ENCODE measurements at regions not wholly inside any gene's neighbourhood (a gene's known extent, or its start where the extent isn't known, plus 50 kb on each side); places are given as distances from the start of the nearest gene placed in this dataset.

DNA sequence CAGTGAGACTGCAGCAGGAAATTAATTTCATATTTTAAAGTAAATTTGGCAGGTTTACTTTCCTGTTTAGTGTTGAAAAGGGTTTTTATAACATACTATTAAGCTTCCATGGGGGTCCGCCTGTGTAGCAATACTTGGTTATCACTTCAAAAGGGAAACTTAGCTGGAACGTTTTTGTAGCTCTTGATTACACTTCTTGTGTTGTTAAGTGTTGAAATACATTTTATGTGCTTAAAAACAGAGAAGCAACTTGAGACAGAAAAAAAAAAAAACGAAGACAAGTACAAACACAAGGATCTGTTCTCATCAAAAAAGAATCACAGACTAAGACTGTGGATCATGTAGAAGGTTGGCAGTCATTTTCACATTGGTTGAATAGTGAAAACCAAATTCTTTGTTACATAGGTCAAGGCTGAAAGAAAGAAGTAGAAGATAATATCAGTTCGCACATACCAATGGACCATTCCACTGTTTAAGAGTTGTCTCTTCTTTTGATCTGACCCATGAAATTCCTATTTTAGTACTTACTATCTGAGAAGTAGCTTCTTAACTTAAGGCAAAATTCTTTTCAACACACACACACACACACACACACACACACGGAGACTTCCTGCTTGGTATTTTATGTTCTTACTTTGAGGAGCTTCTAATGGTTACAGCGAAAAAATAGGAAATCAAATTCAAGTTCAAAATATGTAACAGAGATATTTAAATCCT lies 113.9 kb upstream of the SLC35B3 start:
- Histone ChIP-seq H2BK20ac (ENCODE audit: low read depth, low read length, poor library complexity, severe bottlenecking) (no peak overlapping the region), H3K4me2 (ENCODE audit: insufficient read depth, insufficient read length, low read length) (no peak overlapping the region), H2AK5ac (ENCODE audit: insufficient read length, low read length) (no peak overlapping the region), H3K4me1 (ENCODE audit: insufficient read depth, low read length) (no peaks in the 10 kb centered on the region; the same call in 1 of the 2 replicates), H3K79me1 (ENCODE audit: insufficient read depth, low read depth, low read length, poor library complexity, severe bottlenecking) (no peaks in the 10 kb centered on the region), H3K27ac (ENCODE audit: insufficient read length, low read depth, low read length) (no peak overlapping the region), H3K9ac (ENCODE audit: extremely low read depth, insufficient read length, low read length) (no peak overlapping the region), H4K8ac (replicated peaks; ENCODE audit: insufficient read length, low read depth, low read length) (no peak overlapping the region), H3K4ac (ENCODE audit: low read depth, low read length) (no peak overlapping the region), H3K9me3 (ENCODE audit: control insufficient read depth, low read depth, low read length) (no peaks in the 10 kb centered on the region), H3T11ph (ENCODE audit: low read length) (no peak overlapping the region), H3K23me2 (ENCODE audit: insufficient read length, low read depth, low read length, poor library complexity, severe bottlenecking) (no peaks in the 10 kb centered on the region), H2AFZ (ENCODE audit: low read length) (no peak overlapping the region), H3K56ac (ENCODE audit: insufficient read length, low read depth, low read length) (no peak overlapping the region), H2BK120ac (ENCODE audit: low read depth, low read length, poor library complexity, severe bottlenecking) (no peak overlapping the region), H4K91ac (ENCODE audit: insufficient read length, low read depth, low read length) (no peak overlapping the region), H2BK5ac (ENCODE audit: insufficient read length, low read length) (no peak overlapping the region), H2BK15ac (ENCODE audit: low read depth, low read length) (no peak overlapping the region), H4K5ac (ENCODE audit: insufficient read length, low read depth, low read length) (no peak overlapping the region), H3K27me3 (ENCODE audit: insufficient read depth, low read length) (no peaks in the 10 kb centered on the region), H2BK12ac (ENCODE audit: insufficient read length, low read depth, low read length) (no peak overlapping the region), H3K23ac (ENCODE audit: insufficient read length, low read depth, low read length) (no peak overlapping the region), H3K79me2 (ENCODE audit: insufficient read depth, low read length) (no peaks in the 10 kb centered on the region), H3K14ac (ENCODE audit: insufficient read depth, low read length) (no peak overlapping the region), H4K20me1 (ENCODE audit: control insufficient read depth, insufficient read depth, insufficient read length) (peaks cover 3% of the 10 kb centered on the region), H3K18ac (ENCODE audit: insufficient read length, low read depth, low read length) (no peak overlapping the region)
- WGBS (ENCODE audit: extremely low coverage, insufficient read length, low lambda C conversion rate): no CpG with 5 or more reads among the region's 6 CpGs
- no peak for DNase-seq
- H3K4me1 Mint-ChIP-seq: peaks cover 13 to 16% of the 10 kb centered on the region in 2 experiments
- H3K4me3 Mint-ChIP-seq: no peak overlapping the region
- no peaks in the 10 kb centered on the region for H3K9me3 Mint-ChIP-seq
- no peaks in the 10 kb centered on the region for H3K36me3 Mint-ChIP-seq (ENCODE audit: insufficient read depth in 1 of 3, low read depth in 3 of 3)
- TF ChIP-seq, protein P1, sequence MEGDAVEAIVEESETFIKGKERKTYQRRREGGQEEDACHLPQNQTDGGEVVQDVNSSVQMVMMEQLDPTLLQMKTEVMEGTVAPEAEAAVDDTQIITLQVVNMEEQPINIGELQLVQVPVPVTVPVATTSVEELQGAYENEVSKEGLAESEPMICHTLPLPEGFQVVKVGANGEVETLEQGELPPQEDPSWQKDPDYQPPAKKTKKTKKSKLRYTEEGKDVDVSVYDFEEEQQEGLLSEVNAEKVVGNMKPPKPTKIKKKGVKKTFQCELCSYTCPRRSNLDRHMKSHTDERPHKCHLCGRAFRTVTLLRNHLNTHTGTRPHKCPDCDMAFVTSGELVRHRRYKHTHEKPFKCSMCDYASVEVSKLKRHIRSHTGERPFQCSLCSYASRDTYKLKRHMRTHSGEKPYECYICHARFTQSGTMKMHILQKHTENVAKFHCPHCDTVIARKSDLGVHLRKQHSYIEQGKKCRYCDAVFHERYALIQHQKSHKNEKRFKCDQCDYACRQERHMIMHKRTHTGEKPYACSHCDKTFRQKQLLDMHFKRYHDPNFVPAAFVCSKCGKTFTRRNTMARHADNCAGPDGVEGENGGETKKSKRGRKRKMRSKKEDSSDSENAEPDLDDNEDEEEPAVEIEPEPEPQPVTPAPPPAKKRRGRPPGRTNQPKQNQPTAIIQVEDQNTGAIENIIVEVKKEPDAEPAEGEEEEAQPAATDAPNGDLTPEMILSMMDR (conservative IDR thresholded peaks at IDR 0.05): no peak
- H3K27me3 Mint-ChIP-seq (ENCODE audit: low read depth): no peaks in the 10 kb centered on the region
- H3K27ac Mint-ChIP-seq: no peak overlapping the region

Data from H9 (cell line).